HTR-8/SVneo (cell line): ENCODE measurements at regions not wholly inside any gene's neighbourhood (a gene's known extent, or its start where the extent isn't known, plus 50 kb on each side); places are given as distances from the start of the nearest gene placed in this dataset.

Source experiments
- DNase-seq: peaks from one replicate; pipeline ENCODE4 v3.0.0; 2011; ENCODE audit warnings: low spot score, mixed read lengths; ENCODE audit not compliant: insufficient read length
- FAIRE-seq: peaks from 2 replicates; lab custom pipeline; 2011; peaks lifted over from hg19 to GRCh38; lab: Jason Lieb, UNC

GRCh38 chr1:191615101-191615821 lies 543.0 kb upstream of the RGS18 start:
- FAIRE-seq (no peak), DNase-seq (no peak)

GRCh38 chr1:191618181-191618580 lies 540.1 kb upstream of the RGS18 start:
- FAIRE-seq (no peak), DNase-seq (no peak)

- FAIRE-seq (no peak), DNase-seq (no peak)
These were observed 537.4 kb upstream of the RGS18 start for GRCh38 chr1:191620883-191621282.

GRCh38 chr1:191624044-191624443 lies 534.2 kb upstream of the RGS18 start:
- DNase-seq: no peak

GRCh38 chr1:191629836-191630235 lies 528.4 kb upstream of the RGS18 start:
- DNase-seq: no peak
- FAIRE-seq: peak; percentile 33

More at GRCh38 chr1:191624044-191624443, 534.2 kb upstream of the RGS18 start:
- FAIRE-seq: no peak

- FAIRE-seq: no peak
- DNase-seq: no peak
These were observed 523.3 kb upstream of the RGS18 start for GRCh38 chr1:191634801-191635508.

- FAIRE-seq (no peak), DNase-seq (no peak)
These were observed 521.9 kb upstream of the RGS18 start for GRCh38 chr1:191636345-191636744.

GRCh38 chr1:191641420-191642260 lies 516.6 kb upstream of the RGS18 start:
- FAIRE-seq (no peak), DNase-seq (peak; percentile 1)

GRCh38 chr1:191643060-191643459 lies 515.2 kb upstream of the RGS18 start:
- FAIRE-seq (no peak), DNase-seq (no peak)

- no peak for FAIRE-seq
- no peak for DNase-seq
These were observed 509.3 kb upstream of the RGS18 start for GRCh38 chr1:191648939-191649338.

GRCh38 chr1:191662051-191662450 lies 496.2 kb upstream of the RGS18 start:
- DNase-seq (no peak), FAIRE-seq (no peak)

GRCh38 chr1:191662746-191663145 lies 495.5 kb upstream of the RGS18 start:
- FAIRE-seq (no peak), DNase-seq (no peak)

GRCh38 chr1:191668525-191668924 lies 489.7 kb upstream of the RGS18 start:
- no peak for FAIRE-seq

GRCh38 chr1:191669629-191670028 lies 488.6 kb upstream of the RGS18 start:
- no peak for FAIRE-seq

More at GRCh38 chr1:191668525-191668924, 489.7 kb upstream of the RGS18 start:
- DNase-seq: no peak

GRCh38 chr1:191671236-191671635 lies 487.0 kb upstream of the RGS18 start:
- no peak for FAIRE-seq
- no peak for DNase-seq

More at GRCh38 chr1:191669629-191670028, 488.6 kb upstream of the RGS18 start:
- DNase-seq: no peak

- DNase-seq: no peak
- no peak for FAIRE-seq
These were observed 483.6 kb upstream of the RGS18 start for GRCh38 chr1:191674626-191675179.

GRCh38 chr1:191675856-191676783 lies 482.1 kb upstream of the RGS18 start:
- FAIRE-seq (no peak), DNase-seq (no peak)

GRCh38 chr1:191685669-191686068 lies 472.6 kb upstream of the RGS18 start:
- FAIRE-seq (no peak), DNase-seq (no peak)

GRCh38 chr1:191687721-191688120 lies 470.5 kb upstream of the RGS18 start:
- FAIRE-seq (no peak), DNase-seq (no peak)
